WTC11 (cell line): ENCODE measurements at regions not wholly inside any gene's neighbourhood (a gene's known extent, or its start where the extent isn't known, plus 50 kb on each side); places are given as distances from the start of the nearest gene placed in this dataset.

ENCODE experiments used
- ATAC-seq: fragments of 200-7000 bp; cut with Tn5 transposase; 2 replicates; pipeline ENCODE4 v1.10.0; 2021; ENCODE audit warnings: mild to moderate bottlenecking, moderate library complexity
- CTCF ChIA-PET: fragments of 300-600 bp; sonication (Branson Sonifier 250); formaldehyde crosslinking; loops from one replicate; lab custom pipeline; 2021; ENCODE audit warnings: antibody characterized with exemption; lab: Charles Lee
- POLR2A ChIA-PET: fragments of 350-600 bp; sonication (Branson Sonifier 250); formaldehyde crosslinking; loops from one replicate; lab custom pipeline; 2021; ENCODE audit warnings: antibody characterized with exemption; lab: Charles Lee
- DNase-seq: peaks from one replicate; pipeline ENCODE4 v3.0.0; 2021; ENCODE audit warnings: low spot score
- H3K27ac Mint-ChIP-seq: 2 replicates; pipeline ENCODE4 v1.8.0; 2021; ENCODE audit warnings: mixed read lengths
- H3K27me3 Mint-ChIP-seq: 2 replicates; pipeline ENCODE4 v1.8.0; 2021; ENCODE audit warnings: low read depth, mild to moderate bottlenecking, moderate library complexity, mixed read lengths
- H3K36me3 Mint-ChIP-seq: 2 replicates; pipeline ENCODE4 v1.8.0; 2021; ENCODE audit warnings: mixed read lengths
- H3K4me1 Mint-ChIP-seq: 2 replicates; pipeline ENCODE4 v1.8.0; 2022; ENCODE audit warnings: mixed read lengths
- H3K4me3 Mint-ChIP-seq: 2 replicates; pipeline ENCODE4 v1.8.0; 2021; ENCODE audit warnings: mild to moderate bottlenecking, moderate library complexity, mixed read lengths
- H3K9me3 Mint-ChIP-seq: 2 replicates; pipeline ENCODE4 v1.8.0; 2021; ENCODE audit warnings: mixed read lengths
- AFF4 ChIP-seq: sonication (generic); formaldehyde crosslinking; IDR thresholded peaks from 2 replicates; pipeline ENCODE4 v1.8.1; 2023; ENCODE audit warnings: mild to moderate bottlenecking, missing genetic modification reagents, borderline replicate concordance
- CBFB ChIP-seq: sonication (generic); formaldehyde crosslinking; IDR thresholded peaks from 2 replicates; pipeline ENCODE4 v1.8.1; 2022; ENCODE audit warnings: mild to moderate bottlenecking, low read depth, missing genetic modification reagents
- CTCF ChIP-seq: fragments of 200-600 bp; IDR thresholded peaks from 2 replicates; pipeline ENCODE4 v1.8.0; 2022; ENCODE audit warnings: antibody characterized with exemption
- E2F1 ChIP-seq: sonication (generic); formaldehyde crosslinking; IDR thresholded peaks from 2 replicates; pipeline ENCODE4 v1.8.0; 2022; ENCODE audit warnings: mild to moderate bottlenecking, missing genetic modification reagents
- EMX1 ChIP-seq: fragments of 250-450 bp; sonication (Bioruptor Pico); IDR thresholded peaks from 2 replicates; pipeline ENCODE4 v1.8.0; 2021; ENCODE audit warnings: mild to moderate bottlenecking
- GABPB1 ChIP-seq: sonication (generic); formaldehyde crosslinking; IDR thresholded peaks from 2 replicates; pipeline ENCODE4 v1.8.1; 2023; ENCODE audit warnings: mild to moderate bottlenecking, missing genetic modification reagents
- KAT7 ChIP-seq: sonication (generic); formaldehyde crosslinking; IDR thresholded peaks from 2 replicates; pipeline ENCODE4 v1.8.1; 2023; ENCODE audit warnings: missing genetic modification reagents, mild to moderate bottlenecking, borderline replicate concordance
- MLX ChIP-seq: sonication (generic); formaldehyde crosslinking; IDR thresholded peaks from 2 replicates; pipeline ENCODE4 v1.8.1; 2023; ENCODE audit warnings: mild to moderate bottlenecking, missing genetic modification reagents, moderate library complexity
- PRRX2 ChIP-seq: fragments of 250-450 bp; sonication (Bioruptor Pico); IDR thresholded peaks from 2 replicates; pipeline ENCODE4 v1.8.0; 2021; ENCODE audit warnings: mild to moderate bottlenecking
- SMAD4 ChIP-seq: sonication (generic); formaldehyde crosslinking; IDR thresholded peaks from 2 replicates; pipeline ENCODE4 v1.8.0; 2022; ENCODE audit warnings: mild to moderate bottlenecking, missing genetic modification reagents
- SOX15 ChIP-seq: fragments of 250-450 bp; sonication (Bioruptor Pico); IDR thresholded peaks from 2 replicates; pipeline ENCODE4 v1.9.0; 2021; ENCODE audit warnings: mild to moderate bottlenecking
- USF2 ChIP-seq: sonication (generic); formaldehyde crosslinking; IDR thresholded peaks from 2 replicates; pipeline ENCODE4 v1.8.1; 2023; ENCODE audit warnings: mild to moderate bottlenecking, missing genetic modification reagents, moderate library complexity
- ZMAT4 ChIP-seq: fragments of 250-450 bp; sonication (Bioruptor Pico); IDR thresholded peaks from 2 replicates; pipeline ENCODE4 v1.9.0; 2021; ENCODE audit warnings: mild to moderate bottlenecking
- ZNF232 ChIP-seq: sonication (generic); formaldehyde crosslinking; IDR thresholded peaks from 2 replicates; pipeline ENCODE4 v1.8.0; 2022; ENCODE audit warnings: mild to moderate bottlenecking, missing genetic modification reagents
- ZNF263 ChIP-seq: sonication (generic); formaldehyde crosslinking; IDR thresholded peaks from 2 replicates; pipeline ENCODE4 v1.8.1; 2022; ENCODE audit warnings: low read depth, mild to moderate bottlenecking, moderate library complexity, missing genetic modification reagents
- ZNF281 ChIP-seq: sonication (generic); formaldehyde crosslinking; IDR thresholded peaks from 2 replicates; pipeline ENCODE4 v1.8.0; 2023; ENCODE audit warnings: mild to moderate bottlenecking, missing genetic modification reagents
- ZNF396 ChIP-seq: fragments of 250-450 bp; sonication (Bioruptor Pico); IDR thresholded peaks from 2 replicates; pipeline ENCODE4 v1.8.0; 2021; ENCODE audit warnings: mild to moderate bottlenecking, moderate library complexity, borderline replicate concordance
- ZNF532 ChIP-seq: fragments of 250-450 bp; sonication (Bioruptor Pico); IDR thresholded peaks from 2 replicates; pipeline ENCODE4 v1.9.0; 2021; ENCODE audit warnings: mild to moderate bottlenecking, borderline replicate concordance
- ZNF671 ChIP-seq: fragments of 250-450 bp; sonication (Bioruptor Pico); IDR thresholded peaks from 2 replicates; pipeline ENCODE4 v1.8.0; 2021; ENCODE audit warnings: mild to moderate bottlenecking

- TF ChIP-seq ZNF281 (CRISPR knock-in tag) (no peak), ZNF232 (no peak), AFF4 (no peak), ZNF396 (CRISPR knock-in tag) (no peak), SOX15 (no peak)
These were observed 165.2 kb upstream of the TOP1 start (continued) for GRCh38 chr20:40863355-40863919.

- no peak for DNase-seq
- Mint-ChIP-seq H3K9me3 (no peaks in the 10 kb centered on the region), H3K36me3 (no peaks in the 10 kb centered on the region), H3K27ac (no peak overlapping the region), H3K4me1 (peaks cover 13% of the 10 kb centered on the region), H3K27me3 (no peaks in the 10 kb centered on the region), H3K4me3 (no peak overlapping the region)
- CTCF ChIA-PET = no interaction called here
- no peak for ATAC-seq
- POLR2A ChIA-PET = no interaction called here
- TF ChIP-seq PRRX2 (CRISPR knock-in tag) = no peak
- no peak for TF ChIP-seq E2F1
- TF ChIP-seq MLX (CRISPR knock-in tag) = no peak
- no peak for TF ChIP-seq ZNF263 (CRISPR knock-in tag)
- TF ChIP-seq USF2 (CRISPR knock-in tag) = no peak
- no peak for TF ChIP-seq CTCF
- TF ChIP-seq ZNF532 = no peak
- no peak for TF ChIP-seq CBFB (CRISPR knock-in tag)
- TF ChIP-seq GABPB1 (CRISPR knock-in tag) = no peak
- no peak for TF ChIP-seq EMX1 (CRISPR knock-in tag)
- TF ChIP-seq KAT7 (CRISPR knock-in tag) = no peak
- TF ChIP-seq ZNF671 (CRISPR knock-in tag) = no peak
- no peak for TF ChIP-seq SMAD4 (CRISPR knock-in tag)
- no peak for TF ChIP-seq ZMAT4 (CRISPR knock-in tag)
These were observed 164.2 kb upstream of the TOP1 start for GRCh38 chr20:40864470-40864869.
